K562 (cell line): ENCODE measurements at regions not wholly inside any gene's neighbourhood (a gene's known extent, or its start where the extent isn't known, plus 50 kb on each side); places are given as distances from the start of the nearest gene placed in this dataset.

ENCODE experiments used
- ATAC-seq: fragments of 200-7000 bp; cut with Tn5 transposase; 3 replicates; pipeline ENCODE4 v1.9.1; 2020; ENCODE audit warnings: moderate library complexity
- BruUV-seq: library from RNA; stranded (reverse); fragments of 400-500 nt; replicated peaks from 2 replicates; lab custom pipeline; 2021; lab: Mats Ljungman, UMichigan
- CTCF ChIA-PET: fragments of 300-600 bp; formaldehyde crosslinking; extraction: SDS; loops from one replicate; lab custom pipeline; 2021; ENCODE audit warnings: low intra/inter-chr PET ratio; lab: Yijun Ruan, JAX
- POLR2A ChIA-PET: fragments of 300-600, 350-650 bp; sonication (Branson Sonifier 250); formaldehyde crosslinking; extraction: SDS; loops from one replicate; lab custom pipeline; 2021; ENCODE audit warnings: antibody characterized with exemption, inconsistent platforms; lab: Yijun Ruan, JAX
- DNase-seq, 4 experiments: peaks; one replicate each; pipeline versions ENCODE4 v3.0.0 to v3.0.0-alpha.2; 2011 to 2018; ENCODE audit warnings: low spot score in 3 of 4, mixed read lengths in 3 of 4; ENCODE audit errors: extremely low read depth in 1 of 4
- FAIRE-seq: peaks from 2 replicates; lab custom pipeline; 2011; peaks lifted over from hg19 to GRCh38; lab: Jason Lieb, UNC
- H2AFZ ChIP-seq: 2 replicates; pipeline ENCODE4 v1.6.0; 2011; ENCODE audit warnings: low read depth, low read length, control low read depth, inconsistent platforms
- H3K27ac ChIP-seq: fragments of 200-600 bp; 3 replicates; pipeline ENCODE4 v1.8.0; 2011; ENCODE audit warnings: low read depth, mild to moderate bottlenecking, control low read depth, inconsistent platforms, low read length, moderate library complexity, mixed read lengths; ENCODE audit errors: extremely low read depth
- H3K27me3 ChIP-seq, 2 experiments: fragments of 300-600 bp in 1 of 2; 2 replicates in 1 of 2; 3 replicates in 1 of 2; pipeline versions ENCODE4 v1.6.0 to v1.8.0; 2011; ENCODE audit warnings: inconsistent platforms in 2 of 2, low read length in 2 of 2, mild to moderate bottlenecking in 1 of 2, mixed read lengths in 1 of 2, moderate library complexity in 1 of 2; ENCODE audit not compliant: control insufficient read depth in 2 of 2, insufficient read depth in 2 of 2
- H3K36me3 ChIP-seq: fragments of 300-600 bp; 3 replicates; pipeline ENCODE4 v1.8.0; 2011; ENCODE audit warnings: mild to moderate bottlenecking, low read length, inconsistent platforms; ENCODE audit not compliant: control insufficient read depth, insufficient read depth
- H3K4me1 ChIP-seq, 2 experiments: fragments of 200-600 bp in 1 of 2; replicated peaks in 1 of 2; 2 replicates in 1 of 2; 3 replicates in 1 of 2; pipeline versions ENCODE4 v1.5.1 to v1.8.0; 2011; ENCODE audit warnings: inconsistent platforms in 2 of 2, low read length in 2 of 2, mild to moderate bottlenecking in 1 of 2, mixed read lengths in 1 of 2, moderate library complexity in 1 of 2; ENCODE audit not compliant: control insufficient read depth in 2 of 2, insufficient read depth in 2 of 2
- H3K4me2 ChIP-seq: 2 replicates; pipeline ENCODE4 v1.6.1; 2011; ENCODE audit warnings: low read length, control low read depth, inconsistent platforms, mixed read lengths; ENCODE audit not compliant: insufficient read depth
- H3K4me3 ChIP-seq: fragments of 200-600 bp; sonication (generic), shearing (Covaris generic); 2 replicates; pipeline ENCODE4 v1.5.1; 2016; ENCODE audit warnings: control low read depth, inconsistent platforms
- H3K79me2 ChIP-seq: fragments of 200-600 bp; 3 replicates; pipeline ENCODE4 v1.8.0; 2011; ENCODE audit warnings: low read length, inconsistent platforms; ENCODE audit not compliant: control insufficient read depth, insufficient read depth
- H3K9ac ChIP-seq, 2 experiments: 2 replicates each; pipeline versions ENCODE4 v1.6.0 to v1.6.1; 2011; ENCODE audit warnings: low read depth in 2 of 2, low read length in 2 of 2, control low read depth in 1 of 2, inconsistent platforms in 1 of 2, mild to moderate bottlenecking in 1 of 2, mixed read lengths in 1 of 2; ENCODE audit not compliant: insufficient read depth in 1 of 2
- H3K9me1 ChIP-seq: one replicate; pipeline ENCODE4 v1.6.0; 2011; ENCODE audit warnings: inconsistent platforms, mild to moderate bottlenecking, low read length, moderate library complexity; ENCODE audit not compliant: control insufficient read depth, insufficient read depth
- H3K9me3 ChIP-seq: replicated peaks from 2 replicates; pipeline ENCODE4 v1.5.1; 2011; ENCODE audit warnings: low read depth, low read length, inconsistent platforms; ENCODE audit not compliant: control insufficient read depth, insufficient read depth
- H4K20me1 ChIP-seq: replicated peaks from 2 replicates; pipeline ENCODE4 v1.6.1; 2011; ENCODE audit warnings: low read length, inconsistent platforms, mixed read lengths; ENCODE audit not compliant: control insufficient read depth, insufficient read depth
- CREBBP ChIP-seq: IDR thresholded peaks from one replicate; pipeline ENCODE4 v1.6.1; 2012; ENCODE audit warnings: low read depth, mild to moderate bottlenecking, control low read depth, inconsistent platforms, low read length
- HCFC1 ChIP-seq: IDR thresholded peaks from 2 replicates; pipeline ENCODE4 v1.6.1; 2012; ENCODE audit warnings: low read depth, low read length, improper control_type of control experiment
- HDAC1 ChIP-seq, 2 experiments: fragments of 450-650 bp; IDR thresholded peaks; 2 replicates each; pipeline ENCODE4 v1.6.1; 2016 to 2017; ENCODE audit warnings: inconsistent platforms in 1 of 2, mild to moderate bottlenecking in 1 of 2, moderate library complexity in 1 of 2
- HIVEP1 ChIP-seq: fragments of 250-450 bp; sonication (Bioruptor Pico); IDR thresholded peaks from 2 replicates; pipeline ENCODE4 v1.4.0; 2020; ENCODE audit warnings: mild to moderate bottlenecking
- HMG20B ChIP-seq: fragments of 250-450 bp; sonication (Bioruptor Pico); IDR thresholded peaks from 2 replicates; pipeline ENCODE4 v1.5.0; 2021; ENCODE audit warnings: mild to moderate bottlenecking
- HNRNPK ChIP-seq: fragments of 200-400 bp; formaldehyde crosslinking; IDR thresholded peaks from one replicate; pipeline ENCODE4 v1.6.1; 2018; ENCODE audit warnings: mild to moderate bottlenecking, low read depth, low read length; ENCODE audit not compliant: poor library complexity, severe bottlenecking
- IRF2 ChIP-seq: sonication (generic); formaldehyde crosslinking; IDR thresholded peaks from 2 replicates; pipeline ENCODE4 v1.8.1; 2022; ENCODE audit warnings: mild to moderate bottlenecking, missing genetic modification reagents
- MTA2 ChIP-seq: fragments of 450-650 bp; IDR thresholded peaks from 2 replicates; pipeline ENCODE4 v1.6.1; 2016; ENCODE audit warnings: low read depth
- SMAD2 ChIP-seq: fragments of 150-350 bp; IDR thresholded peaks from 2 replicates; pipeline ENCODE4 v1.6.1; 2014; ENCODE audit warnings: low read depth, mild to moderate bottlenecking, low read length
- TCF7L2 ChIP-seq: fragments of 150-350 bp; IDR thresholded peaks from 2 replicates; pipeline ENCODE4 v1.6.1; 2016; ENCODE audit warnings: low read depth, mild to moderate bottlenecking, low read length, moderate library complexity
- ZBTB12 ChIP-seq: fragments of 250-450 bp; sonication (Bioruptor Pico); IDR thresholded peaks from 2 replicates; pipeline ENCODE4 v1.4.0; 2020
- ZFP30 ChIP-seq: fragments of 250-450 bp; sonication (Bioruptor Pico); IDR thresholded peaks from 2 replicates; pipeline ENCODE4 v1.8.0; 2022; ENCODE audit warnings: moderate library complexity, mild to moderate bottlenecking, inconsistent platforms, borderline replicate concordance
- ZKSCAN8 ChIP-seq: fragments of 200-800 bp; sonication (Bioruptor generic); IDR thresholded peaks from 2 replicates; pipeline ENCODE4 v1.6.1; 2016; ENCODE audit warnings: missing genetic modification characterization, missing compliant biosample characterization
- ZNF12 ChIP-seq: sonication (generic); formaldehyde crosslinking; IDR thresholded peaks from 2 replicates; pipeline ENCODE4 v1.4.0; 2020; ENCODE audit warnings: mild to moderate bottlenecking, missing genetic modification reagents
- ZNF24 ChIP-seq: fragments of 450-650 bp; IDR thresholded peaks from 2 replicates; pipeline ENCODE4 v1.6.1; 2016
- ZNF644 ChIP-seq: fragments of 200-800 bp; sonication (Bioruptor generic); IDR thresholded peaks from 2 replicates; pipeline ENCODE4 v1.6.1; 2016; ENCODE audit warnings: low read depth, missing genetic modification characterization, missing compliant biosample characterization
- ZSCAN29 ChIP-seq: fragments of 450-650 bp; IDR thresholded peaks from 2 replicates; pipeline ENCODE4 v1.6.1; 2017
- WGBS: fragments of 100-300 bp; shearing (Covaris generic); methylation state at CpG from one replicate; pipeline ENCODE4 v1.1.6; 2016; ENCODE audit warnings: low coverage, mixed read lengths; ENCODE audit not compliant: insufficient coverage; ENCODE audit errors: missing lambda C conversion rate; 5-methylcytosine and 5-hydroxymethylcytosine counted together
- in situ Hi-C: fragments of 300-500 bp; cut with MboI; formaldehyde crosslinking; loops from 4 replicates; pipeline ENCODE4 v1.15.0; 2018; ENCODE audit warnings: inconsistent platforms, mixed read lengths
- intact Hi-C: fragments of 100-400 bp; cut with micrococcal nuclease; formaldehyde crosslinking; loops from 2 replicates; pipeline ENCODE4 v1.14.2; 2022

- no peak overlapping the region for H2AFZ ChIP-seq
- no peak overlapping the region for H3K27ac ChIP-seq
- in situ Hi-C loops = no loop called here
- no peaks in the 10 kb centered on the region for H4K20me1 ChIP-seq
- no peaks in the 10 kb centered on the region for H3K9me3 ChIP-seq
- no peak overlapping the region for H3K9ac ChIP-seq
- POLR2A ChIA-PET = no interaction called here
- DNase-seq (no peak), FAIRE-seq (no peak), ATAC-seq (no peak)
- no TSS peak for BruUV-seq
- H3K4me1 ChIP-seq = no peaks in the 10 kb centered on the region; a peak in 1 of 5 replicates
- CTCF ChIA-PET = no interaction called here
- H3K36me3 ChIP-seq = no peaks in the 10 kb centered on the region
- no peak overlapping the region for H3K4me3 ChIP-seq
- H3K79me2 ChIP-seq = no peaks in the 10 kb centered on the region
- TF ChIP-seq MTA2 (no peak), CREBBP (no peak), ZFP30 (CRISPR knock-in tag) (no peak)
- H3K27me3 ChIP-seq = no peaks in the 10 kb centered on the region; a peak in 2 of 5 replicates
- intact Hi-C loops = no loop called here
- 0% methylated on average over 4 of the region's 4 CpGs for WGBS
- no peak overlapping the region for H3K4me2 ChIP-seq
- no peaks in the 10 kb centered on the region for H3K9me1 ChIP-seq
Measured at GRCh38 chr4:154120690-154121345, 331.9 kb upstream of the SFRP2 start.

GRCh38 chr4:154120006-154120676 is 331.3 kb upstream of the SFRP2 start:
- CTCF ChIA-PET = no interaction called here
- 0% methylated on average over 5 of the region's 5 CpGs for WGBS
- H3K4me2 ChIP-seq = no peak overlapping the region
- no peaks in the 10 kb centered on the region for H3K9me1 ChIP-seq
- H3K9ac ChIP-seq = no peak overlapping the region
- intact Hi-C loops (no loop called here), in situ Hi-C loops (no loop called here)
- H4K20me1 ChIP-seq = no peaks in the 10 kb centered on the region
- FAIRE-seq (no peak), ATAC-seq (no peak), DNase-seq (no peak)
- no peaks in the 10 kb centered on the region for H3K36me3 ChIP-seq
- H3K9me3 ChIP-seq = no peaks in the 10 kb centered on the region
- BruUV-seq = no TSS peak
- no peaks in the 10 kb centered on the region; a peak in 1 of 5 replicates for H3K4me1 ChIP-seq
- no peak overlapping the region for H3K4me3 ChIP-seq
- POLR2A ChIA-PET = no interaction called here
- no peaks in the 10 kb centered on the region; a peak in 2 of 5 replicates for H3K27me3 ChIP-seq
- H2AFZ ChIP-seq = no peak overlapping the region
- H3K79me2 ChIP-seq = no peaks in the 10 kb centered on the region
- no peak overlapping the region for H3K27ac ChIP-seq
- TF ChIP-seq ZNF12 = no peak
- TF ChIP-seq SMAD2 = no peak
- no peak for TF ChIP-seq HCFC1
- TF ChIP-seq IRF2 (CRISPR knock-in tag) = no peak
- no peak for TF ChIP-seq ZSCAN29
- TF ChIP-seq HMG20B (CRISPR knock-in tag) = no peak
- no peak for TF ChIP-seq ZBTB12 (CRISPR knock-in tag)
- no peak for TF ChIP-seq TCF7L2
- no peak for TF ChIP-seq ZKSCAN8
- TF ChIP-seq ZNF644 (tag) = no peak
- no peak for TF ChIP-seq ZFP30 (CRISPR knock-in tag)
- no peak for TF ChIP-seq ZNF24
- TF ChIP-seq HIVEP1 (CRISPR knock-in tag) = no peak
- no peak for TF ChIP-seq HNRNPK
- no peak for TF ChIP-seq HDAC1 (IDR thresholded peaks at IDR 0.05)
